ENCODE measurements at regions not wholly inside any gene's neighbourhood (a gene's known extent, or its start where the extent isn't known, plus 50 kb on each side); places are given as distances from the start of the nearest gene placed in this dataset.

DNA sequence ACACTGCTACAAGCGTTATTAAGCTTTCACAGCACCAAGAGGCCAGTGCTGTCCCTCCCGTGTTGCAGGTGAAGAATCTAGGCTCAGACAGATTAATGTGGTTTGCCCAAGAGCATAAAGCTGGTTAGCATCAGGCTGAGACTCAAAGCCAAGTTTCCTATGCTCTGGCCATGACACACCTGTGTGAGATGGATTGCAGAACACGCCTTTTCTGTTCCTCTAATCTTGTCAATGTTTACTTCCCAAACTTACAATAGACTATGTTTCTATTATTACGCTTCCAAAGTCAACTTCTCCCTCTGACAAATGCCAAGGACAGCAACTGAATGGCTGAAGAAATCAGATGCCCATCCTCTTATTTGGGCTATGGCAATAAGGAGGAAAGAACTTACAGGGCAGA is 138.4 kb upstream of the SLIT3 start:
- 90% methylated on average over 4 of the region's 4 CpGs for WGBS
- H3K36me3 ChIP-seq (ENCODE audit: control insufficient read depth in 2 of 2, insufficient read depth in 2 of 2, low read length in 1 of 2), result no peaks in the 10 kb centered on the region
- no peak overlapping the region for H3K27ac ChIP-seq (ENCODE audit: low read depth in 1 of 2, low read length in 1 of 2)
- H3K9me3 ChIP-seq (ENCODE audit: control insufficient read depth in 2 of 2, insufficient read depth in 1 of 2, low read length in 1 of 2), result no peaks in the 10 kb centered on the region
- no peaks in the 10 kb centered on the region for H3K27me3 ChIP-seq (ENCODE audit: control insufficient read depth in 2 of 2, insufficient read depth in 1 of 2, low read length in 1 of 2)
- DNase-seq (ENCODE audit: low read depth in 6 of 9, low spot score in 9 of 9), result no peak
- no peak overlapping the region for H3K4me3 ChIP-seq (ENCODE audit: low read length in 2 of 2)
- no peaks in the 10 kb centered on the region for H3K4me1 ChIP-seq (ENCODE audit: control insufficient read depth in 2 of 2, insufficient read depth in 2 of 2, low read length in 2 of 2)

DNA sequence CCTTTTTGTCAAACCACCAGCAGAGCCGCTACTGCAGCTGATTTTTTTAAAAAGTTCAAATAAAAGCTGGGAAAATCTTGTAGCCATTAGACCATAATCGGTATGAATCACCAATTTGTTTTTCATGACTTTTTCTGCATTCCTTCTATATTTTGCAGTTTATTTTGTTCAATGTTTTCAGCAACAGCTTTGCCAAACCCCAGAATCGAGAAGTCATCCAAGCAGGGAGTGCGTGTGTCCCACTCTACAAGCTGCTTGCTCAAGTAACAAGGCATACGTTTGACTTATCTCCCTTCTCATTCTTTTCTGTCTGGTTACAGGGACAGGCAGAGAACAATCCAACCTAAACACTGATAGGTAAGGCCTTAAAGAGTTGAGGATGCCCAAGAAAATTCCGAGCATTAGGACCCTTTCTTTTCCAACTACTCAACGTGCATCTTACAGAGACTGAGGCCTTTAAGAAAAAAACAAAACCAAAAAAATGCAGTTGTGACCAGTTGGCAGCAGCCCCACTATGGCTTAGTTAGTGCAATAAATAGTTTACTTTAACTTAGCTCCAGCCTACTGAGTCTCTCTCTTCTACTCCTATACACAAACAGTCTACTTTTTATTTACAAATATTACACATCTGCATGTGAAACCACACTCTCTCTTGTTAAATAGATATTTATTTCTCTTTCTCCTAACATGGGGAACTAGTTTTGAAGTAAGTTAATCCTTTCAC is 134.7 kb upstream of the SLIT3 start:
- DNase-seq (ENCODE audit: low read depth in 6 of 9, low spot score in 9 of 9), result no peak
- WGBS, result 92% methylated on average over 7 of the region's 7 CpGs
- Histone ChIP-seq H3K4me3 (ENCODE audit: low read length in 2 of 2) (no peak overlapping the region), H3K4me1 (ENCODE audit: control insufficient read depth in 2 of 2, insufficient read depth in 2 of 2, low read length in 2 of 2) (no peaks in the 10 kb centered on the region), H3K36me3 (ENCODE audit: control insufficient read depth in 2 of 2, insufficient read depth in 2 of 2, low read length in 1 of 2) (no peaks in the 10 kb centered on the region), H3K27me3 (ENCODE audit: control insufficient read depth in 2 of 2, insufficient read depth in 1 of 2, low read length in 1 of 2) (no peaks in the 10 kb centered on the region), H3K27ac (ENCODE audit: low read depth in 1 of 2, low read length in 1 of 2) (no peak overlapping the region), H3K9me3 (ENCODE audit: control insufficient read depth in 2 of 2, insufficient read depth in 1 of 2, low read length in 1 of 2) (no peaks in the 10 kb centered on the region)

DNA sequence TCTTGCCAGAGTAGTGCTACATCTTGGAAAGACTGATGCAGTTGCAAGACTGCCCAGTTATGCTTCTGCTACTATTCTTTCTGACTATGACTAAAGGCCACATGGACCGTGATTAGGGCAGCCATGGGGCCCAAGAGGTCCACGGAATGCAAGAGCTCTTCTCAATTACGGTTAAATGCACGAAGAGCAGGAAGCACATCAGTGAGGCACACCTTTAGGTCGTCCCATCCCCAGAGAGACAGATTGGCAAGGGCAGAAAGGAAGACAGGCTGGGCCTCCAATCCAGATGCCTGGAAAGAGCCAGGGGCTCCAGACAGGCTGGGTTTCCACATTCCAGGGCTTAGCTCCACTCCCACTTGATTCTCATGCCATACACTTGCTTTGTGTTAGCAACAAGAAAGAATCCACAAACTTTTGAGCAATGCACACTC is 132.3 kb upstream of the SLIT3 start:
- 91% methylated on average over 5 of the region's 5 CpGs for WGBS
- Histone ChIP-seq H3K36me3 (ENCODE audit: control insufficient read depth in 2 of 2, insufficient read depth in 2 of 2, low read length in 1 of 2) (no peaks in the 10 kb centered on the region), H3K4me3 (ENCODE audit: low read length in 2 of 2) (no peak overlapping the region), H3K9me3 (ENCODE audit: control insufficient read depth in 2 of 2, insufficient read depth in 1 of 2, low read length in 1 of 2) (no peaks in the 10 kb centered on the region), H3K27me3 (ENCODE audit: control insufficient read depth in 2 of 2, insufficient read depth in 1 of 2, low read length in 1 of 2) (no peaks in the 10 kb centered on the region), H3K4me1 (ENCODE audit: control insufficient read depth in 2 of 2, insufficient read depth in 2 of 2, low read length in 2 of 2) (no peaks in the 10 kb centered on the region), H3K27ac (ENCODE audit: low read depth in 1 of 2, low read length in 1 of 2) (no peak overlapping the region)
- no peak for DNase-seq (ENCODE audit: low read depth in 6 of 9, low spot score in 9 of 9)

DNA sequence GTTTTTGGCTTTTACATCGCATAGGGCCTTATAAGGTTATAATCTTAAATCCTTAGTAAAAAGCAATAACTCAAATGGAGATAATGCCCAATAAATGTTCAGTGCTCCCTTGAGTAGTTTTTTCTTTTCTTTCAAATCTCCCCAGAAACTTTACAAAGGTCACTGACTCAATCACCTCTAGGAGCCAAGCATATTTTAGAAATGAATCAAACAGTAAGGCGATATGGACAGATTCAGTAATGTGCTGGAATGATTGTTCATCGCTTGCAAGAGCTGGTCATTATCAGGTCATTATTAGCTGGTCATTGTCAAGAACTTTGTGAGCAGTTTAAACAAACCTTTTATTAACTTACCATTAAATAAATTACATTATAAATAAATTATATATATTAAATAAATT is 130.4 kb upstream of the SLIT3 start:
- H3K27me3 ChIP-seq (ENCODE audit: control insufficient read depth in 2 of 2, insufficient read depth in 1 of 2, low read length in 1 of 2), result no peaks in the 10 kb centered on the region
- H3K4me1 ChIP-seq (ENCODE audit: control insufficient read depth in 2 of 2, insufficient read depth in 2 of 2, low read length in 2 of 2), result no peaks in the 10 kb centered on the region
- H3K4me3 ChIP-seq (ENCODE audit: low read length in 2 of 2), result no peak overlapping the region
- no peak for DNase-seq (ENCODE audit: low read depth in 6 of 9, low spot score in 9 of 9)
- no peaks in the 10 kb centered on the region for H3K36me3 ChIP-seq (ENCODE audit: control insufficient read depth in 2 of 2, insufficient read depth in 2 of 2, low read length in 1 of 2)
- WGBS, result 97% methylated on average over 3 of the region's 3 CpGs
- no peak overlapping the region for H3K27ac ChIP-seq (ENCODE audit: low read depth in 1 of 2, low read length in 1 of 2)
- no peaks in the 10 kb centered on the region for H3K9me3 ChIP-seq (ENCODE audit: control insufficient read depth in 2 of 2, insufficient read depth in 1 of 2, low read length in 1 of 2)

DNA sequence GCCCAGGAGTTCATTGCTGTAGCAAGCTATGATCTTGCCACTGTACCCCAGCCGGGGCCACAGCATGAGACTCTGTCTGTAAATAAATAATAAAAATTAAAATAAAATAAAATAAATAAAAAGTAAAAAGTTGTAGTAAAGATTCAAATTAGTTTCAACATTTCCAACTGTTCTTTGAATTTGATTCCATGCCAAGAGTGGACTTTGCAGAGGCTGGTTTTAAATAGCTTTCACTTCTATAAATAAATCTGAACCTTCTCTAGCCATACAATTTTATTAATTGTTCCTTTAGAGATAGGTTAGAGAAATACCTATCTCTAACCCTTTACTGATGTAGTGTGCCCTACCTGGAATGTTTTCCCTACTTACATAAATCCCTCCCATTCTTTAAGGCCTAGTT is 129.7 kb upstream of the SLIT3 start:
- H3K9me3 ChIP-seq (ENCODE audit: control insufficient read depth in 2 of 2, insufficient read depth in 1 of 2, low read length in 1 of 2), result no peaks in the 10 kb centered on the region
- no peaks in the 10 kb centered on the region for H3K27me3 ChIP-seq (ENCODE audit: control insufficient read depth in 2 of 2, insufficient read depth in 1 of 2, low read length in 1 of 2)
- H3K36me3 ChIP-seq (ENCODE audit: control insufficient read depth in 2 of 2, insufficient read depth in 2 of 2, low read length in 1 of 2), result no peaks in the 10 kb centered on the region
- DNase-seq (ENCODE audit: low read depth in 6 of 9, low spot score in 9 of 9), result no peak
- 97% methylated on average over 1 of the region's 1 CpG for WGBS
- no peak overlapping the region for H3K27ac ChIP-seq (ENCODE audit: low read depth in 1 of 2, low read length in 1 of 2)
- no peak overlapping the region for H3K4me3 ChIP-seq (ENCODE audit: low read length in 2 of 2)
- no peaks in the 10 kb centered on the region for H3K4me1 ChIP-seq (ENCODE audit: control insufficient read depth in 2 of 2, insufficient read depth in 2 of 2, low read length in 2 of 2)

DNA sequence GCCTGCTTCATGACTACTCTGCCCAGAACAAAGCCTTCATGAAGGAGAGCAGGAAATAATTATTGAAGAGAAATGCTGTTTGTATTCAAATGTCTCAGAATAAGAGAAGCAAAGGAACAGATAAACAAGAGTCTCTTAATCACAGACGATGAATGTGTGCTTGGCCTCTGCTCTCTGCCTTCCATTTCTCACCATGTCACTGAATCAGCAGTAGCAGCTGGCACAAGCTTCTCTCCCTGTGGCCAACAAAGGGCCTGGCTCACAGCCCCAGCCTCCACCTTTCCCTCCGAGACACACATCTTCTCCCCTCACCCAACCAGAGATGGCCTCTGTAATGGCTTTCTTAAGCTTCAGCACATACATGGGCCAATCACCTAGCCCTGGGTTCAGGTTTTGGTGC is 128.1 kb upstream of the SLIT3 start:
- no peak overlapping the region for H3K27ac ChIP-seq (ENCODE audit: low read depth in 1 of 2, low read length in 1 of 2)
- no peaks in the 10 kb centered on the region for H3K4me1 ChIP-seq (ENCODE audit: control insufficient read depth in 2 of 2, insufficient read depth in 2 of 2, low read length in 2 of 2)
- H3K36me3 ChIP-seq (ENCODE audit: control insufficient read depth in 2 of 2, insufficient read depth in 2 of 2, low read length in 1 of 2), result no peaks in the 10 kb centered on the region
- no peaks in the 10 kb centered on the region for H3K27me3 ChIP-seq (ENCODE audit: control insufficient read depth in 2 of 2, insufficient read depth in 1 of 2, low read length in 1 of 2)
- no peak for DNase-seq (ENCODE audit: low read depth in 6 of 9, low spot score in 9 of 9)
- H3K4me3 ChIP-seq (ENCODE audit: low read length in 2 of 2), result no peak overlapping the region
- 93% methylated on average over 2 of the region's 2 CpGs for WGBS
- H3K9me3 ChIP-seq (ENCODE audit: control insufficient read depth in 2 of 2, insufficient read depth in 1 of 2, low read length in 1 of 2), result no peaks in the 10 kb centered on the region

DNA sequence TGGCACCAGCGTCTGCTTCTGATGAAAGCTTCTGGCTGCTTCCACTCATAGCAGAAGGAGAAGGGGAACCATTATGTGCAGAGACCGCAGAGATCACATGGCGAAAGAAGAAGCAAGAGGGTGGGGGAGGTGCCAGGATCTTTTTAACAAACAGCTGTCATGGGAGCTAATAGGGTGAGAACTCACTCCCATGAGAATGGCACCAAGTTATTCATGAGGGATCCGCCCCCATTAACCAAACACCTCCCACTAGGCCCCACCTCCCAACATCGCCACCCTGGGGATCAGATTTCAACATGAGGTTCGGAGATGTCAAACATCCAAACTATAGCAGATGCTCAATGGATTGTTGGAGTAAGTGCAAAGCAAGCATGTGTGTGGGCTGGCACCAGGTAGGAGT is 125.8 kb upstream of the SLIT3 start:
- Histone ChIP-seq H3K9me3 (ENCODE audit: control insufficient read depth in 2 of 2, insufficient read depth in 1 of 2, low read length in 1 of 2) (no peaks in the 10 kb centered on the region), H3K27me3 (ENCODE audit: control insufficient read depth in 2 of 2, insufficient read depth in 1 of 2, low read length in 1 of 2) (no peaks in the 10 kb centered on the region), H3K4me3 (ENCODE audit: low read length in 2 of 2) (no peak overlapping the region), H3K36me3 (ENCODE audit: control insufficient read depth in 2 of 2, insufficient read depth in 2 of 2, low read length in 1 of 2) (no peaks in the 10 kb centered on the region), H3K4me1 (ENCODE audit: control insufficient read depth in 2 of 2, insufficient read depth in 2 of 2, low read length in 2 of 2) (no peaks in the 10 kb centered on the region), H3K27ac (ENCODE audit: low read depth in 1 of 2, low read length in 1 of 2) (no peak overlapping the region)
- DNase-seq (ENCODE audit: low read depth in 6 of 9, low spot score in 9 of 9), result peak in 1 of 9 donors; percentile 7
- WGBS, result 92% methylated on average over 6 of the region's 6 CpGs

DNA sequence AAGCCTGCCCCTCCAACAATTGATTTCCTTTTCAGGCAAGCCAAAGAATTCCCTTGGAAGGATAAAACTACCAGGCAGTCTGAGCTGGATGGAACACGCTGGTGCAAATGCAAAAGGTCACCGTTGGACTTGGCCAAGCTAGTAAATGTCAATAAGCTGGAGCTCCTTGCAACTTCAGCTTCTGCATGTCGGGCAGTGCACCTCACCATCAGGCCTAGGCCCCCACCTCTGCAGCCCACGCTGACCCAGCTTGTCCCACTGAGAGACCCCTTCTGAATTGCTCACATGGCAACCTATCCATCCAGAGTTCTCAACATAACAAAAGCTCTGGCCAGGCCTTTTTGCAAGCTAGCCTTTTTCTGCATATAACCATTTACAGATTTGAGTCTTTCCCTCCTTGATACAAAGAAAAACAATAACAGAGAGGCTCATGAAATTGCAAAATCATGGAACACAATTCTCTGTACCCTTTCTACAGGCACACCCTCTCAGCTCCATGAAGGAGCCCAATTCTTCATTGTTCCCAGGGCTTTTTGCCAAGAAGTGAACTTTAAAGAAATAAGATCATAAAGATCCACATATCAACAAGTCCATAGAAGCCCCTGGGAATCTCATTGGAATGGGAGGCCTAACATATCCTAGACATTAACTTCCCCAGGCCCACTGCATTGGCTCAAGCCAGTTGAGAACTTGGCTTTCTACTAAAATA is 123.9 kb upstream of the SLIT3 start:
- Histone ChIP-seq H3K4me3 (ENCODE audit: low read length in 2 of 2) (no peak overlapping the region), H3K9me3 (ENCODE audit: control insufficient read depth in 2 of 2, insufficient read depth in 1 of 2, low read length in 1 of 2) (no peaks in the 10 kb centered on the region), H3K27me3 (ENCODE audit: control insufficient read depth in 2 of 2, insufficient read depth in 1 of 2, low read length in 1 of 2) (no peaks in the 10 kb centered on the region), H3K27ac (ENCODE audit: low read depth in 1 of 2, low read length in 1 of 2) (no peak overlapping the region), H3K36me3 (ENCODE audit: control insufficient read depth in 2 of 2, insufficient read depth in 2 of 2, low read length in 1 of 2) (no peaks in the 10 kb centered on the region), H3K4me1 (ENCODE audit: control insufficient read depth in 2 of 2, insufficient read depth in 2 of 2, low read length in 2 of 2) (no peaks in the 10 kb centered on the region)
- no peak for DNase-seq (ENCODE audit: low read depth in 6 of 9, low spot score in 9 of 9)
- 91% methylated on average over 4 of the region's 4 CpGs for WGBS

DNA sequence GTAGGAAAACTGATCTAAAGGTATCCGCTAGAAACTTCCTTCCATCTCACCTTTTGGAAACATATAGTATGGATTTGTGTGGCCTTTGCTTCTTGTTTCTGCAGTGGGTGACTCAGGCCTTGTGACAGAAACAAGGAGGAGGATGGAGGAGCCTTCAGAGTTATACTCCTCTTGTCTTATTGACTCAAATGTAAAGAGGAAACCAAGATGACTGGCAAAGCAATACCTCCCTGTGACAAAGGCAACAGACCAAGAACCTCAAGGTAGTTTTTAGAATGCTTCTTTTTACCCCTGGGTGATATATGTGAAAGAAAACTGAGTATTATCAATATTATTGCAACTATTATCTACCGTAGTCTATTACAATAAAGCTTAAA is 123.3 kb upstream of the SLIT3 start:
- WGBS, result 98% methylated on average over 2 of the region's 2 CpGs
- Histone ChIP-seq H3K27me3 (ENCODE audit: control insufficient read depth in 2 of 2, insufficient read depth in 1 of 2, low read length in 1 of 2) (no peaks in the 10 kb centered on the region), H3K36me3 (ENCODE audit: control insufficient read depth in 2 of 2, insufficient read depth in 2 of 2, low read length in 1 of 2) (no peaks in the 10 kb centered on the region), H3K9me3 (ENCODE audit: control insufficient read depth in 2 of 2, insufficient read depth in 1 of 2, low read length in 1 of 2) (no peaks in the 10 kb centered on the region), H3K4me3 (ENCODE audit: low read length in 2 of 2) (no peak overlapping the region), H3K4me1 (ENCODE audit: control insufficient read depth in 2 of 2, insufficient read depth in 2 of 2, low read length in 2 of 2) (no peaks in the 10 kb centered on the region), H3K27ac (ENCODE audit: low read depth in 1 of 2, low read length in 1 of 2) (no peak overlapping the region)
- no peak for DNase-seq (ENCODE audit: low read depth in 6 of 9, low spot score in 9 of 9)

Data from thymus (tissue), 11 donors.